ENCODE measurements at regions not wholly inside any gene's neighbourhood (a gene's known extent, or its start where the extent isn't known, plus 50 kb on each side); places are given as distances from the start of the nearest gene placed in this dataset.
A peak's percentile ranks its signal among the peaks of the same experiment; 100 is the strongest.

DNA sequence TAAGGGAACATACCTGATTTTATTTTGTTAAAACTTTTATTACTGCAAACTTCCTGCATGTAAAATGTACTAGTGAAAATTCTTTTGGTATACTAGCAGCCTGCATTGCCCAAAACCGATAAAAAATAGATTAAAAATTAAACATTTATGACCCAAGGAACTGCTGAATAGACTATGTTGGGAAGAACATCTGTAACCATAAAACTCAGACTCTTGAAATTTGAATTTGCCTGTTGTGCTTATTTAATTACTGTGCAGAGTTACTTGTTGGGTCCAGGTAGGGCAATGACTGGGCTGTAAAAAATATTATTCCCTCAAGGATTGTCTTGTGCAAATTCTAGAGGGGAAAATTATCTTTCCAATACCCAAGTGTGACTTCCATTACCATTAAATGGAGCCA lies 193.5 kb upstream of the PITRM1 start:
- CTCF ChIA-PET = interaction anchor here (0.6 kb wide), 1 partner anchor 21 kb away, joined by 4 read pairs; no protein-coding TSS in a partner anchor
- Histone ChIP-seq H3K9ac (replicated peaks; ENCODE audit: extremely low read depth, insufficient read depth, low read length) (no peak overlapping the region), H3K79me2 (ENCODE audit: control insufficient read depth, insufficient read depth, low read length) (no peaks in the 10 kb centered on the region), H3K4me1 (ENCODE audit: control insufficient read depth, extremely low read depth, insufficient read depth, low read length) (peaks cover 4% of the 10 kb centered on the region), H3K36me3 (ENCODE audit: control insufficient read depth in 2 of 2, extremely low read depth in 1 of 2, insufficient read depth in 2 of 2, low read length in 2 of 2) (no peaks in the 10 kb centered on the region), H3K27ac (ENCODE audit: insufficient read depth, low read depth, low read length) (no peak overlapping the region), H2AFZ (ENCODE audit: low read depth, low read length) (no peak overlapping the region), H3K27me3 (ENCODE audit: control insufficient read depth in 2 of 2, insufficient read depth in 2 of 2, low read length in 2 of 2) (no peaks in the 10 kb centered on the region), H3K4me2 (ENCODE audit: insufficient read depth, low read length) (no peak overlapping the region), H3K9me1 (replicated peaks; ENCODE audit: control insufficient read depth, extremely low read depth, insufficient read depth, low read length) (no peaks in the 10 kb centered on the region), H4K20me1 (replicated peaks; ENCODE audit: control insufficient read depth, extremely low read depth, insufficient read depth, low read length) (no peaks in the 10 kb centered on the region), H3K4me3 (replicated peaks in 1 of 3; ENCODE audit: insufficient read depth in 1 of 3, low read depth in 1 of 3, low read length in 3 of 3) (no peak overlapping the region), H3K9me3 (replicated peaks; ENCODE audit: control insufficient read depth, insufficient read depth, low read length) (no peaks in the 10 kb centered on the region)
- POLR2A ChIA-PET = no interaction called here
- TF ChIP-seq, protein P1, sequence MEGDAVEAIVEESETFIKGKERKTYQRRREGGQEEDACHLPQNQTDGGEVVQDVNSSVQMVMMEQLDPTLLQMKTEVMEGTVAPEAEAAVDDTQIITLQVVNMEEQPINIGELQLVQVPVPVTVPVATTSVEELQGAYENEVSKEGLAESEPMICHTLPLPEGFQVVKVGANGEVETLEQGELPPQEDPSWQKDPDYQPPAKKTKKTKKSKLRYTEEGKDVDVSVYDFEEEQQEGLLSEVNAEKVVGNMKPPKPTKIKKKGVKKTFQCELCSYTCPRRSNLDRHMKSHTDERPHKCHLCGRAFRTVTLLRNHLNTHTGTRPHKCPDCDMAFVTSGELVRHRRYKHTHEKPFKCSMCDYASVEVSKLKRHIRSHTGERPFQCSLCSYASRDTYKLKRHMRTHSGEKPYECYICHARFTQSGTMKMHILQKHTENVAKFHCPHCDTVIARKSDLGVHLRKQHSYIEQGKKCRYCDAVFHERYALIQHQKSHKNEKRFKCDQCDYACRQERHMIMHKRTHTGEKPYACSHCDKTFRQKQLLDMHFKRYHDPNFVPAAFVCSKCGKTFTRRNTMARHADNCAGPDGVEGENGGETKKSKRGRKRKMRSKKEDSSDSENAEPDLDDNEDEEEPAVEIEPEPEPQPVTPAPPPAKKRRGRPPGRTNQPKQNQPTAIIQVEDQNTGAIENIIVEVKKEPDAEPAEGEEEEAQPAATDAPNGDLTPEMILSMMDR (IDR thresholded peaks at IDR 0.05; ENCODE audit: extremely low read depth in 1 of 2, insufficient read depth in 1 of 2, low read depth in 1 of 2, low read length in 2 of 2) = no peak
- TF ChIP-seq EZH2 (IDR thresholded peaks at IDR 0.05; ENCODE audit: borderline replicate concordance, low read depth, low read length, severe bottlenecking) (no peak), JUN (IDR thresholded peaks at IDR 0.05; ENCODE audit: borderline replicate concordance, insufficient read depth, insufficient read length, low read depth) (no peak), GATA2 (IDR thresholded peaks at IDR 0.05; ENCODE audit: insufficient read depth, insufficient read length, low read depth, low read length) (no peak), MYC (IDR thresholded peaks at IDR 0.05; ENCODE audit: low read depth, low read length) (no peak), FOS (IDR thresholded peaks at IDR 0.05; ENCODE audit: borderline replicate concordance, insufficient read depth, low read length) (no peak), POLR2A (IDR thresholded peaks at IDR 0.05; ENCODE audit: low read depth, low read length) (no peak), POLR2AphosphoS5 (IDR thresholded peaks at IDR 0.05; ENCODE audit: insufficient read depth, low read depth, low read length) (no peak)
- TF ChIP-seq, protein P2, sequence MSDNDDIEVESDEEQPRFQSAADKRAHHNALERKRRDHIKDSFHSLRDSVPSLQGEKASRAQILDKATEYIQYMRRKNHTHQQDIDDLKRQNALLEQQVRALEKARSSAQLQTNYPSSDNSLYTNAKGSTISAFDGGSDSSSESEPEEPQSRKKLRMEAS (IDR thresholded peaks at IDR 0.05; ENCODE audit: insufficient read depth, insufficient read length) = no peak
- intact Hi-C loops (cut with micrococcal nuclease) = loop anchor here (10.0 kb wide), 1 partner anchor 121 kb away; no protein-coding TSS in a partner anchor
- TSS peak; percentile 88 for BruUV-seq (replicated peaks)
- DNase-seq (ENCODE audit: low read depth, low spot score) (no peak), FAIRE-seq (no peak)
- dilution Hi-C loops (cut with MboI; ENCODE audit: extremely low pct_ligation_motif_present, low sequenced_read_pairs) = no loop called here
